ENCODE measurements at regions not wholly inside any gene's neighbourhood (a gene's known extent, or its start where the extent isn't known, plus 50 kb on each side); places are given as distances from the start of the nearest gene placed in this dataset.

- DNase-seq = no peak
Observed at GRCh38 chr10:1928606-1929005, 191.3 kb upstream of the ADARB2 start.

- no peak for DNase-seq
Observed at GRCh38 chr10:1923998-1924397, 186.7 kb upstream of the ADARB2 start.

GRCh38 chr10:1923586-1923985 is 186.3 kb upstream of the ADARB2 start:
- DNase-seq = no peak

- no peak for DNase-seq
Observed at GRCh38 chr10:1920941-1921340, 183.6 kb upstream of the ADARB2 start.

GRCh38 chr10:1920127-1920526 is 182.8 kb upstream of the ADARB2 start:
- DNase-seq = no peak

GRCh38 chr10:1911771-1912170 is 174.4 kb upstream of the ADARB2 start:
- no peak for DNase-seq

GRCh38 chr10:1903982-1904381 is 166.7 kb upstream of the ADARB2 start:
- no peak for DNase-seq

- no peak for DNase-seq
Observed at GRCh38 chr10:1896153-1896552, 158.8 kb upstream of the ADARB2 start.

- DNase-seq = no peak
Observed at GRCh38 chr10:1895691-1896090, 158.4 kb upstream of the ADARB2 start.

- no peak for DNase-seq
Observed at GRCh38 chr10:1894912-1895311, 157.6 kb upstream of the ADARB2 start.

- no peak for DNase-seq
Observed at GRCh38 chr10:1893941-1894340, 156.6 kb upstream of the ADARB2 start.

- no peak for DNase-seq
Observed at GRCh38 chr10:1886039-1886438, 148.7 kb upstream of the ADARB2 start.

GRCh38 chr10:1882728-1883127 is 145.4 kb upstream of the ADARB2 start:
- DNase-seq = no peak

- no peak for DNase-seq
Observed at GRCh38 chr10:1882180-1882579, 144.9 kb upstream of the ADARB2 start.

- no peak for DNase-seq
Observed at GRCh38 chr10:1881636-1882035, 144.3 kb upstream of the ADARB2 start.

- DNase-seq = no peak
Observed at GRCh38 chr10:1874533-1874932, 137.2 kb upstream of the ADARB2 start.

GRCh38 chr10:1873661-1874315 is 136.5 kb upstream of the ADARB2 start:
- no peak for DNase-seq

GRCh38 chr10:1872151-1872726 is 134.9 kb upstream of the ADARB2 start:
- DNase-seq = no peak

GRCh38 chr10:1870491-1870890 is 133.2 kb upstream of the ADARB2 start:
- DNase-seq = no peak

- DNase-seq = no peak
Observed at GRCh38 chr10:1869861-1870260, 132.5 kb upstream of the ADARB2 start.

GRCh38 chr10:1860351-1860750 is 123.0 kb upstream of the ADARB2 start:
- no peak for DNase-seq

- no peak for DNase-seq
Observed at GRCh38 chr10:1858547-1858946, 121.2 kb upstream of the ADARB2 start.

- DNase-seq = no peak
Observed at GRCh38 chr10:1858048-1858447, 120.7 kb upstream of the ADARB2 start.

GRCh38 chr10:1855911-1856310 is 118.6 kb upstream of the ADARB2 start:
- DNase-seq = no peak

- DNase-seq = no peak
Observed at GRCh38 chr10:1854271-1854670, 116.9 kb upstream of the ADARB2 start.
